SK-N-SH (cell line): ENCODE measurements at regions not wholly inside any gene's neighbourhood (a gene's known extent, or its start where the extent isn't known, plus 50 kb on each side); places are given as distances from the start of the nearest gene placed in this dataset.
"Not testable (repeated sequence)": the region's sequence is repeated elsewhere in the genome, so short reads cannot be mapped to it uniquely, and the experiment has no call there.

ENCODE experiments used
- CTCF ChIA-PET: fragments of 300-600, 350-600 bp; formaldehyde crosslinking; extraction: SDS; loops from one replicate; lab custom pipeline; 2021; lab: Yijun Ruan, JAX
- POLR2A ChIA-PET: fragments of 350-600 bp; sonication (Branson Sonifier 250); formaldehyde crosslinking; extraction: SDS; loops from one replicate; lab custom pipeline; 2020; ENCODE audit warnings: antibody characterized with exemption, inconsistent platforms; lab: Yijun Ruan, JAX
- DNase-seq: peaks from one replicate; pipeline ENCODE4 v3.0.0; 2012
- H2AFZ ChIP-seq: fragments of 200-600 bp; sonication (generic); 2 replicates; pipeline ENCODE4 v1.8.1; 2016; ENCODE audit warnings: antibody characterized with exemption, mild to moderate bottlenecking, low read depth
- H3F3A ChIP-seq: fragments of 200-600 bp; sonication (generic); replicated peaks from 2 replicates; pipeline ENCODE3; 2016; ENCODE audit warnings: antibody characterized with exemption, mild to moderate bottlenecking; ENCODE audit not compliant: insufficient read depth
- H3K27ac ChIP-seq, 2 experiments: fragments of 200-500 bp in 1 of 2; fragments of 200-600 bp in 1 of 2; sonication (Bioruptor generic) in 1 of 2; sonication (generic), shearing (Covaris generic) in 1 of 2; 2 replicates each; pipeline versions ENCODE4 v1.5.1 to v1.6.1; 2014 to 2016; ENCODE audit warnings: low read depth in 2 of 2, inconsistent platforms in 1 of 2, low read length in 1 of 2, mild to moderate bottlenecking in 1 of 2, mixed read lengths in 1 of 2
- H3K27me3 ChIP-seq: fragments of 200-600 bp; sonication (generic), shearing (Covaris generic); 2 replicates; pipeline ENCODE4 v1.6.1; 2016; ENCODE audit warnings: mixed run types; ENCODE audit not compliant: insufficient read depth
- H3K36me3 ChIP-seq, 2 experiments: fragments of 200-500 bp in 1 of 2; fragments of 200-600 bp in 1 of 2; sonication (Bioruptor generic) in 1 of 2; sonication (generic) in 1 of 2; replicated peaks in 1 of 2; 2 replicates each; pipeline versions ENCODE3 to v1.5.1; 2014 to 2016; ENCODE audit warnings: low read length in 1 of 2, mild to moderate bottlenecking in 1 of 2; ENCODE audit not compliant: insufficient read depth in 2 of 2, control insufficient read depth in 1 of 2
- H3K4me1 ChIP-seq, 2 experiments: fragments of 200-500 bp in 1 of 2; fragments of 200-600 bp in 1 of 2; sonication (Bioruptor generic) in 1 of 2; sonication (generic), shearing (Covaris generic) in 1 of 2; 2 replicates each; pipeline versions ENCODE4 v1.5.1 to v1.6.1; 2014 to 2016; ENCODE audit warnings: low read depth in 1 of 2, low read length in 1 of 2, mixed run types in 1 of 2; ENCODE audit not compliant: insufficient read depth in 2 of 2, control insufficient read depth in 1 of 2
- H3K4me2 ChIP-seq: fragments of 200-600 bp; sonication (generic), shearing (Covaris generic); 2 replicates; pipeline ENCODE4 v1.6.1; 2017; ENCODE audit warnings: mixed run types
- H3K4me3 ChIP-seq, 2 experiments: fragments of 200-500 bp in 1 of 2; fragments of 200-600 bp in 1 of 2; sonication (Bioruptor generic) in 1 of 2; sonication (generic), shearing (Covaris generic) in 1 of 2; 2 replicates each; pipeline versions ENCODE4 v1.5.1 to v1.8.1; 2014 to 2016; ENCODE audit warnings: low read depth in 2 of 2, inconsistent platforms in 1 of 2, low read length in 1 of 2, mild to moderate bottlenecking in 1 of 2, mixed read lengths in 1 of 2, moderate library complexity in 1 of 2
- H3K79me2 ChIP-seq: fragments of 200-600 bp; sonication (generic); 2 replicates; pipeline ENCODE4 v1.8.1; 2017; ENCODE audit warnings: mild to moderate bottlenecking; ENCODE audit not compliant: insufficient read depth
- H3K9ac ChIP-seq: fragments of 200-600 bp; sonication (generic); 2 replicates; pipeline ENCODE4 v1.6.1; 2017; ENCODE audit warnings: mixed run types
- H3K9me2 ChIP-seq: fragments of 200-600 bp; sonication (generic); 2 replicates; pipeline ENCODE4 v1.6.1; 2017; ENCODE audit warnings: mixed run types
- H3K9me3 ChIP-seq: fragments of 200-600 bp; sonication (generic); 2 replicates; pipeline ENCODE4 v1.6.1; 2017; ENCODE audit warnings: mixed run types, mild to moderate bottlenecking, moderate library complexity
- H4K20me1 ChIP-seq: fragments of 200-600 bp; sonication (generic); 2 replicates; pipeline ENCODE4 v1.6.1; 2017; ENCODE audit warnings: mild to moderate bottlenecking, mixed run types; ENCODE audit not compliant: insufficient read depth
- CHD2 ChIP-seq: fragments of 150-350 bp; IDR thresholded peaks from 2 replicates; pipeline ENCODE4 v1.6.1; 2018; ENCODE audit warnings: low read length; ENCODE audit not compliant: partially characterized antibody
- EZH2phosphoT487 ChIP-seq: fragments of 200-600 bp; sonication (generic); IDR thresholded peaks from 2 replicates; pipeline ENCODE4 v1.6.1; 2017; ENCODE audit warnings: low read depth, mixed run types, mild to moderate bottlenecking, antibody characterized with exemption, moderate library complexity, borderline replicate concordance
- FOXJ3 ChIP-seq: sonication (generic); formaldehyde crosslinking; IDR thresholded peaks from 2 replicates; pipeline ENCODE4 v1.5.1; 2020; ENCODE audit warnings: mild to moderate bottlenecking, missing genetic modification reagents
- JUND ChIP-seq: IDR thresholded peaks from 2 replicates; pipeline ENCODE4 v1.4.0; 2012
- MEF2A ChIP-seq: IDR thresholded peaks from 2 replicates; pipeline ENCODE4 v1.4.0; 2012; ENCODE audit warnings: low read depth, borderline replicate concordance
- NFIC ChIP-seq: IDR thresholded peaks from 2 replicates; pipeline ENCODE4 v1.4.0; 2012; ENCODE audit warnings: borderline replicate concordance
- NRF1 ChIP-seq: IDR thresholded peaks from 2 replicates; pipeline ENCODE4 v1.6.1; 2012; ENCODE audit warnings: low read depth, mild to moderate bottlenecking, low read length
- RFX5 ChIP-seq: IDR thresholded peaks from 2 replicates; pipeline ENCODE4 v1.6.1; 2012; ENCODE audit warnings: mild to moderate bottlenecking, improper control_type of control experiment, low read length
- SIN3A ChIP-seq: IDR thresholded peaks from 2 replicates; pipeline ENCODE4 v1.6.1; 2012; ENCODE audit warnings: low read depth, mild to moderate bottlenecking, low read length, moderate library complexity, borderline replicate concordance
- TAF1 ChIP-seq: IDR thresholded peaks from 2 replicates; pipeline ENCODE4 v1.6.1; 2012; ENCODE audit warnings: low read depth, mild to moderate bottlenecking, low read length, moderate library complexity, borderline replicate concordance
- TEAD4 ChIP-seq: IDR thresholded peaks from 2 replicates; pipeline ENCODE4 v1.4.0; 2012; ENCODE audit warnings: mild to moderate bottlenecking, borderline replicate concordance; ENCODE audit not compliant: insufficient read depth
- WGBS: methylation state at CpG from one replicate; pipeline ENCODE4 v1.1.6; 2017; ENCODE audit warnings: low lambda C conversion rate; 5-methylcytosine and 5-hydroxymethylcytosine counted together
- TF ChIP-seq, protein P1 (sequence below): fragments of 200-600 bp; sonication (generic); IDR thresholded peaks from 2 replicates; pipeline ENCODE4 v1.6.1; 2017; ENCODE audit warnings: antibody characterized with exemption, mild to moderate bottlenecking, moderate library complexity
- TF ChIP-seq, protein P2 (sequence below): IDR thresholded peaks from 2 replicates; pipeline ENCODE4; 2012

DNA sequence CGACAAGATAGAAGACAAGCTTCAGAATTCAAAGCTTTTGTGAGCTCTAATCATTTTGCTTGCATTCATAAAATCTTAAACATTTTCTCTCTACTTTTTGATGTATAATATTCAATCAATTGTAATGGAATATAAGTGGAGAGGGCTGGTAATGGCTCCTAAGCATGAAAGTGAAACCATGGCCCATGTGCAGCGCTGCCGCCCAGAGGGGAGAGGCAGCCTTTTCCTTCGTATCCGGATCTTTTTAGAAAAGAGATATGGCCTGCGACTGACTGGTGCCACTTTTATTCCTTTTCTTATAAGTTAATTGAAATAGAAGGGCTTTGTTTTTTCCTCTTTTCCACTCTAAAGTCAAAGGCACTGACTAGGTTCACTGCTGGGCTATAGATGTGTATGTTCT, 655.2 kb downstream of the TTLL7 start:
- H4K20me1 ChIP-seq, CTCF ChIA-PET, H3K4me2 ChIP-seq, H2AFZ ChIP-seq, POLR2A ChIA-PET, H3K27me3 ChIP-seq, H3K9ac ChIP-seq, H3K79me2 ChIP-seq, H3K9me3 ChIP-seq, H3F3A ChIP-seq, H3K36me3 ChIP-seq, DNase-seq, H3K4me1 ChIP-seq, H3K4me3 ChIP-seq, H3K27ac ChIP-seq, H3K9me2 ChIP-seq: not testable (repeated sequence)
- TF ChIP-seq, protein P1, sequence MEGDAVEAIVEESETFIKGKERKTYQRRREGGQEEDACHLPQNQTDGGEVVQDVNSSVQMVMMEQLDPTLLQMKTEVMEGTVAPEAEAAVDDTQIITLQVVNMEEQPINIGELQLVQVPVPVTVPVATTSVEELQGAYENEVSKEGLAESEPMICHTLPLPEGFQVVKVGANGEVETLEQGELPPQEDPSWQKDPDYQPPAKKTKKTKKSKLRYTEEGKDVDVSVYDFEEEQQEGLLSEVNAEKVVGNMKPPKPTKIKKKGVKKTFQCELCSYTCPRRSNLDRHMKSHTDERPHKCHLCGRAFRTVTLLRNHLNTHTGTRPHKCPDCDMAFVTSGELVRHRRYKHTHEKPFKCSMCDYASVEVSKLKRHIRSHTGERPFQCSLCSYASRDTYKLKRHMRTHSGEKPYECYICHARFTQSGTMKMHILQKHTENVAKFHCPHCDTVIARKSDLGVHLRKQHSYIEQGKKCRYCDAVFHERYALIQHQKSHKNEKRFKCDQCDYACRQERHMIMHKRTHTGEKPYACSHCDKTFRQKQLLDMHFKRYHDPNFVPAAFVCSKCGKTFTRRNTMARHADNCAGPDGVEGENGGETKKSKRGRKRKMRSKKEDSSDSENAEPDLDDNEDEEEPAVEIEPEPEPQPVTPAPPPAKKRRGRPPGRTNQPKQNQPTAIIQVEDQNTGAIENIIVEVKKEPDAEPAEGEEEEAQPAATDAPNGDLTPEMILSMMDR, result 0 out of 2 replicates have a peak, but pooled peaks have one; percentile 8
- WGBS, result 82% methylated on average over 6 of the region's 6 CpGs

DNA sequence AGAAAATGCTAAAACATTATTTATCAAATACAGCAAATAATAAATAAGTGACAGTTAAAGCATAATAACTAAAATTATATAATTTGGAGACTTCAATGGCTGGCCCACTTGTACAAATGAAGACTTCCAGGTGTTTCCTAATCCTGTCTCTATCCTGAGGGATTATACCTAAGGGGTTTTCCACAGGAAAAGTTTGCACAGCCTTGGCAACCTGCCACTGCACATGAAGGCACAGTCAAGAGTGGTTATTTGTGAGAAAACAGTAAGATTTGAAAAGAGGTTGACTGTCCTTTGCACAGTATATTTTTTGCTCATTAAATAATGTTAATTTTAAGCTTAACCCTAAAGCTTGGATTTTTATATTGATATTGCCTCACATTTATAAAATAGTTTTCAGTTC, 655.9 kb downstream of the TTLL7 start:
- H3K27ac ChIP-seq, H3K4me1 ChIP-seq, H3K9me2 ChIP-seq, H3K4me3 ChIP-seq, H3K9me3 ChIP-seq, H3K79me2 ChIP-seq, H3F3A ChIP-seq, H2AFZ ChIP-seq, H4K20me1 ChIP-seq, H3K36me3 ChIP-seq, H3K9ac ChIP-seq, H3K4me2 ChIP-seq, DNase-seq, CTCF ChIA-PET, POLR2A ChIA-PET, H3K27me3 ChIP-seq: not testable (repeated sequence)

DNA sequence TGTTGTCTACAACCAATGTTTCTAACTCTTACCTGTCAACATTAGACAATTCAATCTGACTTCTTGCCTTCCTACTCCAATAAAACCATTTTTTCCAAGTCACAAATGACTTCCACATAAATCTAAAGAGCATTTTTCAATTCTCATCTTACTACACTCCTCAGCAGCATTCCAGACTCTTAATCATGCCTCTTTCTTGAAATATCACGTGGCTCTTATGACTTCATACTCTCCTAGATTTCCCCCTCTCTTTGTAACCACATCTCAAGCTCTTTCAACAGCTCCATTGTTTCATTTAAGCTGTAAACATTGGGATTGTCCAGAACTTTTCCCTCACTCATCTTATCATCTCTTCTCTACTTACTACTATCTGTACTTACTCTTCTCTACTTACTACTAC, 666.6 kb downstream of the TTLL7 start:
- H3F3A ChIP-seq, H3K4me3 ChIP-seq, H3K27me3 ChIP-seq, H3K9me3 ChIP-seq, POLR2A ChIA-PET, H3K4me1 ChIP-seq, CTCF ChIA-PET, DNase-seq, H3K36me3 ChIP-seq, H3K4me2 ChIP-seq, H3K9me2 ChIP-seq, H3K9ac ChIP-seq, H3K27ac ChIP-seq, H3K79me2 ChIP-seq, H4K20me1 ChIP-seq, H2AFZ ChIP-seq: not testable (repeated sequence)
- no CpG with 5 or more reads among the region's 1 CpG for WGBS

DNA sequence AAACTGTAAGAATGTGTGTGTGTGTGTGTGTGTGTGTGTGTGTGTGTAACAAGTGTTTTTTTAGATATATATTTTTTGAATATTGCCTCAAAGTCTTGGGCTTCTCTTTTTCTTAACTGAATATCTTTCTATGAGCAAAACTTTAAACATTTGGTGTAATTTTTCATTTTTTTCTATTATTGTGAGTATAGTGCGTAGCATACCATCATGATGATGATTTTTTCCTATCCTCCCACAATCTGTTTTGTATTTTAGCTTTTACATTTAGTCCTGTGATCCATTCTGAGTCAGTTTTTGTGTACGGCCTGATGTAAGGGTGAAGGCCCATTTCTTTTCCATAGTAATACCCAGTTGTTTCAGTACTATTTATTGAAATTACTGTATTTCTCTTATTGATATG, 680.6 kb downstream of the TTLL7 start:
- H3K4me2 ChIP-seq, result no peak overlapping the region
- H3K27me3 ChIP-seq, result no peaks in the 10 kb centered on the region
- no peak overlapping the region for H2AFZ ChIP-seq
- H3K4me3 ChIP-seq, result no peak overlapping the region
- ChIA-PET CTCF (no interaction called here), POLR2A (no interaction called here)
- 53% methylated on average over 2 of the region's 2 CpGs for WGBS
- H4K20me1 ChIP-seq, result no peaks in the 10 kb centered on the region
- no peaks in the 10 kb centered on the region for H3K9me3 ChIP-seq
- no peaks in the 10 kb centered on the region for H3K4me1 ChIP-seq
- no peaks in the 10 kb centered on the region for H3K36me3 ChIP-seq
- no peak for DNase-seq
- no peaks in the 10 kb centered on the region for H3K9me2 ChIP-seq
- H3K79me2 ChIP-seq, result no peaks in the 10 kb centered on the region
- H3K27ac ChIP-seq, result no peak overlapping the region
- H3F3A ChIP-seq, result no peaks in the 10 kb centered on the region
- no peak overlapping the region for H3K9ac ChIP-seq
- no peak for TF ChIP-seq RFX5
- TF ChIP-seq CHD2, result no peak
- no peak for TF ChIP-seq MEF2A
- TF ChIP-seq, protein P1, result no peak
- no peak for TF ChIP-seq TAF1
- no peak for TF ChIP-seq EZH2phosphoT487
- no peak for TF ChIP-seq TEAD4
- no peak for TF ChIP-seq JUND
- TF ChIP-seq NFIC, result no peak
- no peak for TF ChIP-seq SIN3A
- no peak for TF ChIP-seq FOXJ3 (CRISPR knock-in tag)
- TF ChIP-seq, protein P2, sequence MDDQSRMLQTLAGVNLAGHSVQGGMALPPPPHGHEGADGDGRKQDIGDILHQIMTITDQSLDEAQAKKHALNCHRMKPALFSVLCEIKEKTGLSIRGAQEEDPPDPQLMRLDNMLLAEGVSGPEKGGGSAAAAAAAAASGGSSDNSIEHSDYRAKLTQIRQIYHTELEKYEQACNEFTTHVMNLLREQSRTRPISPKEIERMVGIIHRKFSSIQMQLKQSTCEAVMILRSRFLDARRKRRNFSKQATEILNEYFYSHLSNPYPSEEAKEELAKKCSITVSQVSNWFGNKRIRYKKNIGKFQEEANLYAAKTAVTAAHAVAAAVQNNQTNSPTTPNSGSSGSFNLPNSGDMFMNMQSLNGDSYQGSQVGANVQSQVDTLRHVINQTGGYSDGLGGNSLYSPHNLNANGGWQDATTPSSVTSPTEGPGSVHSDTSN, result no peak
- TF ChIP-seq NRF1, result no peak
